K562 (cell line): ENCODE measurements at regions not wholly inside any gene's neighbourhood (a gene's known extent, or its start where the extent isn't known, plus 50 kb on each side); places are given as distances from the start of the nearest gene placed in this dataset.

Experiments
- CEBPB ChIP-seq: fragments of 450-650 bp; IDR thresholded peaks from 2 replicates; pipeline ENCODE4 v1.6.1; 2016; ENCODE audit warnings: missing genetic modification characterization, missing compliant biosample characterization
- ZNF445 ChIP-seq: fragments of 250-450 bp; sonication (Bioruptor Pico); IDR thresholded peaks from 2 replicates; pipeline ENCODE4 v1.4.0; 2020; ENCODE audit warnings: low read depth, mild to moderate bottlenecking, moderate library complexity
- TF ChIP-seq, protein P1 (sequence below), 3 experiments: IDR thresholded peaks in 2 of 3; conservative IDR thresholded peaks in 1 of 3; 2 replicates each; pipeline ENCODE4 v1.5.1; 2011 to 2012; ENCODE audit warnings: low read length in 3 of 3, mild to moderate bottlenecking in 3 of 3, control low read depth in 2 of 3, improper control_type of control experiment in 1 of 3, inconsistent platforms in 1 of 3, low read depth in 1 of 3, mixed read lengths in 1 of 3, moderate library complexity in 1 of 3; ENCODE audit not compliant: insufficient read depth in 2 of 3

DNA sequence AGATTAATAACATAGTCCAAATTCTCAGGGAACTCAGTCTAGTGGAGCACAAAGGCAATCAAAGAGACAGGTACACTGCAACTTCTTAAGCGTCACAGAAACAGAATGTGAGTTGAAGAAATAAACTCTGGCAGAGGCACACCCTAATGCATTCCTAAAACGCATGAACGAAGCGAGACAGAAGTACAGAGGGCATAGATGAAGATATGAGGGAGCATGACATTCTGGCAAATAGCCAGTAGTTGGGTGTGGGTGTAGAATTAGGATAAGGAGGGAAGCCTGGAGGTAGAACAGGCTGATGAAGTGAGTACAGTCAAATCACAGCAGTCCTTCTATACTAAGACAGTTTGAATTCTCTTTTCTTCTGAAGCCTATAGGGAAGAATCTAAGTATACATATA is 838.7 kb upstream of the API5 start:
- TF ChIP-seq ZNF445 (CRISPR knock-in tag) (no peak), CEBPB (tag) (no peak)
- TF ChIP-seq, protein P1, sequence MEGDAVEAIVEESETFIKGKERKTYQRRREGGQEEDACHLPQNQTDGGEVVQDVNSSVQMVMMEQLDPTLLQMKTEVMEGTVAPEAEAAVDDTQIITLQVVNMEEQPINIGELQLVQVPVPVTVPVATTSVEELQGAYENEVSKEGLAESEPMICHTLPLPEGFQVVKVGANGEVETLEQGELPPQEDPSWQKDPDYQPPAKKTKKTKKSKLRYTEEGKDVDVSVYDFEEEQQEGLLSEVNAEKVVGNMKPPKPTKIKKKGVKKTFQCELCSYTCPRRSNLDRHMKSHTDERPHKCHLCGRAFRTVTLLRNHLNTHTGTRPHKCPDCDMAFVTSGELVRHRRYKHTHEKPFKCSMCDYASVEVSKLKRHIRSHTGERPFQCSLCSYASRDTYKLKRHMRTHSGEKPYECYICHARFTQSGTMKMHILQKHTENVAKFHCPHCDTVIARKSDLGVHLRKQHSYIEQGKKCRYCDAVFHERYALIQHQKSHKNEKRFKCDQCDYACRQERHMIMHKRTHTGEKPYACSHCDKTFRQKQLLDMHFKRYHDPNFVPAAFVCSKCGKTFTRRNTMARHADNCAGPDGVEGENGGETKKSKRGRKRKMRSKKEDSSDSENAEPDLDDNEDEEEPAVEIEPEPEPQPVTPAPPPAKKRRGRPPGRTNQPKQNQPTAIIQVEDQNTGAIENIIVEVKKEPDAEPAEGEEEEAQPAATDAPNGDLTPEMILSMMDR (IDR thresholded peaks at IDR 0.05 in 2 of 3, conservative IDR thresholded peaks at IDR 0.05 in 1 of 3; ENCODE audit: insufficient read depth in 2 of 3, low read depth in 1 of 3, low read length in 3 of 3), result no peak
